Spleen (tissue), 7 donors: ENCODE measurements at regions not wholly inside any gene's neighbourhood (a gene's known extent, or its start where the extent isn't known, plus 50 kb on each side); places are given as distances from the start of the nearest gene placed in this dataset.

Source experiments
- POLR2A ChIP-seq, 3 donors: fragments of 450-650 bp; IDR thresholded peaks; one replicate each; pipeline ENCODE4 v1.5.1; 2017; ENCODE audit warnings: antibody characterized with exemption in 3 of 3, mild to moderate bottlenecking in 1 of 3
- TF ChIP-seq, protein P1 (sequence below), 11 experiments: fragments of 200-600 bp in 7 of 11; fragments of 450-650 bp in 4 of 11; sonication (generic) in 4 of 11; IDR thresholded peaks in 8 of 11; conservative IDR thresholded peaks in 3 of 11; 1 replicate in 7 of 11; 2 replicates in 4 of 11; pipeline versions ENCODE4 v1.4.0 to v1.8.0; 2016 to 2021; ENCODE audit warnings: antibody characterized with exemption in 11 of 11, inconsistent platforms in 4 of 11, mild to moderate bottlenecking in 1 of 11
- donor health status: DM: no; HTN: no; CAD: no; lungs with moderate emphysema.
- donor health status: DM: no; HTN: no; CAD: no.
- donor health status: DM: no; HTN: no; CAD: no.

DNA sequence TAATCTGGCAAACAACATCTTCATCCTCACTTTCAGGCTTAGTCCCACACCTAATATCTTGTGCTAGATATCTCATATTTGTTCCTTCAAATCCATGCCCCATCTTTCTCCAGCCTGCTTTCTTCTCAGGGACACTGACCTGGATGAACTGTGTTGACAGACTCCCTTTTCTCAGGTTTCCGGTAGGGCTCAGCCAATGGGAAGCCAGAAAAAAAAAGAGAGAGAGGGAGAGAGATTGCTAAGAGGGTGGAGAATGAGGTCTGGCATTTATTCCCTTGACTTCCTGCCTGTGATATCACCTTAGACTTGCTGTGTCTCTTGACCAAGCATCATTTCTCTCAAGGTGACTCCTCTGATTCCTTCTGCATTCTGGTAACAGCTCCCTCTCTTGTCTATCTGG, 145.6 kb upstream of the ABI3BP start:
- TF ChIP-seq, protein P1, sequence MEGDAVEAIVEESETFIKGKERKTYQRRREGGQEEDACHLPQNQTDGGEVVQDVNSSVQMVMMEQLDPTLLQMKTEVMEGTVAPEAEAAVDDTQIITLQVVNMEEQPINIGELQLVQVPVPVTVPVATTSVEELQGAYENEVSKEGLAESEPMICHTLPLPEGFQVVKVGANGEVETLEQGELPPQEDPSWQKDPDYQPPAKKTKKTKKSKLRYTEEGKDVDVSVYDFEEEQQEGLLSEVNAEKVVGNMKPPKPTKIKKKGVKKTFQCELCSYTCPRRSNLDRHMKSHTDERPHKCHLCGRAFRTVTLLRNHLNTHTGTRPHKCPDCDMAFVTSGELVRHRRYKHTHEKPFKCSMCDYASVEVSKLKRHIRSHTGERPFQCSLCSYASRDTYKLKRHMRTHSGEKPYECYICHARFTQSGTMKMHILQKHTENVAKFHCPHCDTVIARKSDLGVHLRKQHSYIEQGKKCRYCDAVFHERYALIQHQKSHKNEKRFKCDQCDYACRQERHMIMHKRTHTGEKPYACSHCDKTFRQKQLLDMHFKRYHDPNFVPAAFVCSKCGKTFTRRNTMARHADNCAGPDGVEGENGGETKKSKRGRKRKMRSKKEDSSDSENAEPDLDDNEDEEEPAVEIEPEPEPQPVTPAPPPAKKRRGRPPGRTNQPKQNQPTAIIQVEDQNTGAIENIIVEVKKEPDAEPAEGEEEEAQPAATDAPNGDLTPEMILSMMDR (IDR thresholded peaks at IDR 0.05 in 8 of 11, conservative IDR thresholded peaks at IDR 0.05 in 3 of 11) = no peak
- no peak for TF ChIP-seq POLR2A (IDR thresholded peaks at IDR 0.05)
